Activated CD4-positive, alpha-beta T cell treated with anti-CD3 and anti-CD28 coated beads, Interleukin-2, amount 50 U/mL, for 48 hours (primary cell): ENCODE measurements at regions not wholly inside any gene's neighbourhood (a gene's known extent, or its start where the extent isn't known, plus 50 kb on each side); places are given as distances from the start of the nearest gene placed in this dataset.

Source experiments
- DNase-seq, 2 experiments: peaks; one replicate each; pipeline ENCODE4 v3.0.0-alpha.2; 2020

GRCh38 chr5:27639005-27639612, 600.7 kb upstream of the CDH9 start:
- no peak for DNase-seq

- DNase-seq, result no peak
Measured at GRCh38 chr5:27619982-27620381, 581.6 kb upstream of the CDH9 start.

- DNase-seq, result no peak
Measured at GRCh38 chr5:27612161-27612560, 573.8 kb upstream of the CDH9 start.

GRCh38 chr5:27608992-27609391, 570.6 kb upstream of the CDH9 start:
- DNase-seq, result no peak

GRCh38 chr5:27598576-27598975, 560.2 kb upstream of the CDH9 start:
- no peak for DNase-seq

- DNase-seq, result no peak
Measured at GRCh38 chr5:27594141-27594540, 555.8 kb upstream of the CDH9 start.

- DNase-seq, result no peak
Measured at GRCh38 chr5:27592231-27592630, 553.8 kb upstream of the CDH9 start.

GRCh38 chr5:27590503-27590902, 552.1 kb upstream of the CDH9 start:
- no peak for DNase-seq

GRCh38 chr5:27578279-27578678, 539.9 kb upstream of the CDH9 start:
- no peak for DNase-seq

- no peak for DNase-seq
Measured at GRCh38 chr5:27571681-27572080, 533.3 kb upstream of the CDH9 start.

- no peak for DNase-seq
Measured at GRCh38 chr5:27568811-27569210, 530.4 kb upstream of the CDH9 start.

- DNase-seq, result no peak
Measured at GRCh38 chr5:27561408-27561807, 523.0 kb upstream of the CDH9 start.

- no peak for DNase-seq
Measured at GRCh38 chr5:27548484-27548883, 510.1 kb upstream of the CDH9 start.

- no peak for DNase-seq
Measured at GRCh38 chr5:27535031-27535557, 496.7 kb upstream of the CDH9 start.

- DNase-seq, result no peak
Measured at GRCh38 chr5:27532305-27532704, 493.9 kb upstream of the CDH9 start.

GRCh38 chr5:27524515-27524914, 486.1 kb upstream of the CDH9 start:
- no peak for DNase-seq

GRCh38 chr5:27523629-27524028, 485.2 kb upstream of the CDH9 start:
- DNase-seq, result no peak

GRCh38 chr5:27516437-27516836, 478.1 kb upstream of the CDH9 start:
- DNase-seq, result no peak

GRCh38 chr5:27511061-27511460, 472.7 kb upstream of the CDH9 start:
- no peak for DNase-seq

- DNase-seq, result no peak
Measured at GRCh38 chr5:27503813-27504212, 465.4 kb upstream of the CDH9 start.

GRCh38 chr5:27502236-27502635, 463.9 kb upstream of the CDH9 start:
- no peak for DNase-seq

GRCh38 chr5:27497491-27497890, 459.1 kb upstream of the CDH9 start:
- no peak for DNase-seq

- DNase-seq, result no peak
Measured at GRCh38 chr5:27494887-27495286, 456.5 kb upstream of the CDH9 start.

- DNase-seq, result no peak
Measured at GRCh38 chr5:27491746-27492439, 453.5 kb upstream of the CDH9 start.

- DNase-seq, result no peak
Measured at GRCh38 chr5:27491047-27491446, 452.7 kb upstream of the CDH9 start.
